NCI-H1694 treated with DMSO at 0.1 percent for 48 hours (cell line): ENCODE measurements at regions not wholly inside any gene's neighbourhood (a gene's known extent, or its start where the extent isn't known, plus 50 kb on each side); places are given as distances from the start of the nearest gene placed in this dataset.

Source experiments
- DNase-seq: peaks from one replicate; lab custom pipeline; 2025; lab: John Stamatoyannopoulos, UW

- no peak for DNase-seq
Observed at GRCh38 chr14:22415605-22415959, 173.4 kb downstream of the DAD1 start.

- no peak for DNase-seq
Observed at GRCh38 chr14:22414876-22415604, 174.0 kb downstream of the DAD1 start.

GRCh38 chr14:22412926-22413411, 176.1 kb downstream of the DAD1 start:
- DNase-seq: no peak

GRCh38 chr14:22411398-22412055, 177.5 kb downstream of the DAD1 start:
- no peak for DNase-seq

- DNase-seq: no peak
Observed at GRCh38 chr14:22410497-22410896, 178.5 kb downstream of the DAD1 start.

- no peak for DNase-seq
Observed at GRCh38 chr14:22409006-22409405, 180.0 kb downstream of the DAD1 start.

- no peak for DNase-seq
Observed at GRCh38 chr14:22408547-22408946, 180.5 kb downstream of the DAD1 start.

GRCh38 chr14:22407033-22407432, 182.0 kb downstream of the DAD1 start:
- DNase-seq: no peak

- no peak for DNase-seq
Observed at GRCh38 chr14:22405201-22405600, 183.8 kb downstream of the DAD1 start.

GRCh38 chr14:22403296-22403695, 185.7 kb downstream of the DAD1 start:
- DNase-seq: no peak

- no peak for DNase-seq
Observed at GRCh38 chr14:22400655-22401259, 188.3 kb downstream of the DAD1 start.

- no peak for DNase-seq
Observed at GRCh38 chr14:22399776-22400175, 189.2 kb downstream of the DAD1 start.

- no peak for DNase-seq
Observed at GRCh38 chr14:22397221-22397737, 191.7 kb downstream of the DAD1 start.

GRCh38 chr14:22395803-22396202, 193.2 kb downstream of the DAD1 start:
- DNase-seq: no peak

- DNase-seq: no peak
Observed at GRCh38 chr14:22394616-22395015, 194.4 kb downstream of the DAD1 start.

GRCh38 chr14:22393796-22394195, 195.2 kb downstream of the DAD1 start:
- DNase-seq: no peak

- DNase-seq: peak; percentile 5
Observed at GRCh38 chr14:22391908-22392565, 197.0 kb downstream of the DAD1 start.

GRCh38 chr14:22390824-22391461, 198.1 kb downstream of the DAD1 start:
- DNase-seq: no peak

- no peak for DNase-seq
Observed at GRCh38 chr14:22390195-22390594, 198.8 kb downstream of the DAD1 start.

- no peak for DNase-seq
Observed at GRCh38 chr14:22388669-22389595, 200.1 kb downstream of the DAD1 start.

- no peak for DNase-seq
Observed at GRCh38 chr14:22387776-22388241, 201.2 kb downstream of the DAD1 start.
